NCI-H748 treated with DMSO at 0.1 percent for 48 hours (cell line): ENCODE measurements at regions not wholly inside any gene's neighbourhood (a gene's known extent, or its start where the extent isn't known, plus 50 kb on each side); places are given as distances from the start of the nearest gene placed in this dataset.

Experiments used
- DNase-seq: peaks from one replicate; lab custom pipeline; 2025; lab: John Stamatoyannopoulos, UW

- no peak for DNase-seq
Observed at GRCh38 chr10:27451054-27451453, 53.0 kb upstream of the RAB18 start.

GRCh38 chr10:27450225-27450624, 53.9 kb upstream of the RAB18 start:
- DNase-seq: no peak

GRCh38 chr10:27449571-27449970, 54.5 kb upstream of the RAB18 start:
- DNase-seq: no peak

- DNase-seq: no peak
Observed at GRCh38 chr10:27448921-27449320, 55.2 kb upstream of the RAB18 start.

DNA sequence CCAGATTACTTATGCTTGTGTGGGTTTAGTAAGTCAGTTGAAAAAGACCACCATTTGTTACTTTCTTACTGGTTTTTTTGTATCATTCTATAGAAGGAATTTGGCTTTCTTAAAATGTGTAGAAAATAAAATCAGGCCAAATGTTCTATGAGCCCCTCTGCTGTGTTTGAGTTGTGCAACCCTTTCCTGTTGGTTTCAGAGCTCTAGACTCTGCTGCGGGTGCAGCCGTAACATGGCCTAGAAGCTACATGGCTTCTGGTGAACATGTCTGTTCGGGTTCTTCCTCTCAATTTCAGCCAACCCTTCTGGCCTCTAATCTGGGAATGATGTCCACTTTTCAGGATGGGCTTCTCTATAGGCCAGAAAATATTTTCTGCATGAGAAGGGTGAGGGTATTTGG, 56.6 kb upstream of the RAB18 start:
- no peak for DNase-seq

GRCh38 chr10:27446091-27446918, 57.8 kb upstream of the RAB18 start:
- peak; percentile 2 for DNase-seq

- no peak for DNase-seq
Observed at GRCh38 chr10:27445070-27445469, 59.0 kb upstream of the RAB18 start.

GRCh38 chr10:27440478-27440877, 63.6 kb upstream of the RAB18 start:
- no peak for DNase-seq

DNA sequence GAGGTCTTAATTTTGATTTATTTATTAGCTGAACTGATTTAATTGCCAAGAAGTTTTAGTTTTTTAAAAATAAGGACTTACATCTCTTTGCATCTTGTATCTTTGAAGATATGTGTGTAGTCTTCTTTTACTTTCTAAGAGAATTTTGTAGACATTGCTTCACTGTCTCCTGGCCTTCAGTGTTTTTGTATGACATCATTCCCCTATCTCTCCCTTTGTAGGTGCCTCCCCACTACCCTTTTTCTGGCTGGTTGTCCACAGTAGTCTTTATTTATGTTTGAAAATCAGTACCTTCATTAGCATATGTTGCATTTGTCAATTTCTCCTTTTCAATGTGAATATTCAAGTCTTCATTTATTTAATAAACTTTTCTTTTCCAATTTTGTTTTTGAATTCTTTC, 64.1 kb upstream of the RAB18 start:
- DNase-seq: no peak

GRCh38 chr10:27439101-27439500, 65.0 kb upstream of the RAB18 start:
- no peak for DNase-seq

DNA sequence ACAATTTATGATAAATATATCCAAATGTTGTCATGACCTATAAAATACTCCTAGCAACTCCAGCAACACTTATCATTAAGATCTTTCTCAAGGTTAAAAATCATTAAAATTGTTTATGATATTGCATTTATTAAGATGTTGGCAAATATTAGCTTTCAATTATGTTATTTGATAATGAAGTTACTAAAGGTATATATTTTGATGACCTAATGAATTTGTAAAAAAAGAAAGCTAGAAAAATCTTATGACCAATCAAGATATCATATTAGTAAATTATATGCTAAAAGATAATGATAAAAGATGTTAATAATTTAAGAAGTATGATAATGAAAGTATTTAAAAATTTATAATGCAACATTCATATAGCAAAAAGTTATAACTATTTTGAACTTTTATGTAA, 66.3 kb upstream of the RAB18 start:
- no peak for DNase-seq

- DNase-seq: no peak
Observed at GRCh38 chr10:27436710-27437109, 67.4 kb upstream of the RAB18 start.

- DNase-seq: no peak
Observed at GRCh38 chr10:27433976-27434375, 70.1 kb upstream of the RAB18 start.

GRCh38 chr10:27426948-27427467, 77.1 kb upstream of the RAB18 start:
- no peak for DNase-seq

- no peak for DNase-seq
Observed at GRCh38 chr10:27413831-27414348, 90.2 kb upstream of the RAB18 start.

DNA sequence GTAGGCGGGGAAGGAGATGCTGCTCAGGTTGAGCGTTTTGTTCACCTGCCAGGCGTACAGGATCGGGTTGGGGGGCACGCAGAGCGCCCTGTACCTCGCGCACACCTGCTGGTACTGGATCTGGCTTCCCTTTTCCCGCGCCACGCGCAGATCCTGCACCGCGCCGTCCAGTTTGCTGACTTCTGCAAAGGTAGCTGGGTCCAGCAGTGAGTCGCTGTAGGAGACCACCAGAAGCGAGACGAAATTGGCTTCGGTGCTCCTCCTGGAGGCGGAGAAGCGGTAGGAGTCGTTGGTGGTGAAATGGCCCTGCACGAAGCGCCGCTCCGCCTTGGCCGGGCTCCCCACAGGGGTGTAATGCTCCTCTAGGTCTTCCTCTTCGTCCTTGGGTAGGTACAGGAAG, 90.7 kb upstream of the RAB18 start:
- no peak for DNase-seq

DNA sequence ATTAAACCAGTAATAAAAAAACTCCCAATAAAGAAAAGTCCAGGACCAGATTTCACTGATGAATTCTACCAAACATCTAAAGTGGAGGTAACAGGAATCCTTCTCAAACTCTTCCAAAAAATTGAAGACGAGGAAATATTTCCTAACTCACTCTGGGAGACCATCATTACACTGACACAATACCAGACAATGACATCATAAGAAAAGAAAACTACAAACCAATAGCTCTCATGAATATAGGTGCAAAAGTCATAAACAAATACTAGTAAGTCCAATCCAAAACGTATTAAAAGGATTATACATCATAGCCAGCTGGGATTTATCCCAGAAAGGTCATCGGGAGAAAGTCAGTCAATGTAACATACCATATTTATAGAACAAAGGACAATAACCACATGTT, 94.0 kb upstream of the RAB18 start:
- no peak for DNase-seq

GRCh38 chr10:27407271-27407670, 96.8 kb upstream of the RAB18 start:
- no peak for DNase-seq

DNA sequence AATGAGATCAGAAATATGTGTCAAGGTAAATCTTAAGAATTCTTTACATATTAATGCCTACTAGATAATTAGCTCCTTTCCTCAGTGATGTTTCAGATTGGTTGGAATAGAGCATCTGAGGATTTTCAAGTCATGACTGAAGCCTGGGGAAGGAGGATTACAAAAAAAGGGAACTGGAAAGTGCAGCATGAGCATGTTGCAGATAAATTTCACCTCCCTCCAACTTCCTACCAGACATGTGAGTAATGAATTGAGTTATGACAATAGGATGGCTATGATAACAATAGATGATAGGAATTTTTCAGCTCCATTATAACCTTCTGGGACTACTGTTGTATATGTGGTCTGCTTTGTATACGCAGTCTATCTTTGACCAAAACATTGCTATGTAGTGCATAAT, 104.2 kb upstream of the RAB18 start:
- DNase-seq: no peak

DNA sequence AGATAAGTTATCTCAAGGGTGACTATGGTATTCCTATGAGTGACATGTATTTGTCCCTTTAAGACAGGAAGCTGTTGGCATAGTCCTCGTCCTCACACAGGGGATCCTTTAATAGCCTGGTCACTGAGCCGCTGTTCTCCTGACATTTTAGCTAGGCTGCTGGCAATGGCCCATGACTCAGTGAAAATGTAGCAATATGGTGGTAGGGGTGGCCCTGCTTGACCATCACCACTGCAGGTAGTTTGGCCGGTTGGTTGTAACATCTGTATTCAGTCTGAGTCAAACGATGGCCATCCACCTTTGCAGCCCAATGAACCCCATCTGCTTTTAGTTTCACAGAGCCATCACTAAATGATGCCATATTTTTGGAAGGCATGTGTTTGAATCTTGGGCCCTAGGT, 110.1 kb upstream of the RAB18 start:
- DNase-seq: no peak

DNA sequence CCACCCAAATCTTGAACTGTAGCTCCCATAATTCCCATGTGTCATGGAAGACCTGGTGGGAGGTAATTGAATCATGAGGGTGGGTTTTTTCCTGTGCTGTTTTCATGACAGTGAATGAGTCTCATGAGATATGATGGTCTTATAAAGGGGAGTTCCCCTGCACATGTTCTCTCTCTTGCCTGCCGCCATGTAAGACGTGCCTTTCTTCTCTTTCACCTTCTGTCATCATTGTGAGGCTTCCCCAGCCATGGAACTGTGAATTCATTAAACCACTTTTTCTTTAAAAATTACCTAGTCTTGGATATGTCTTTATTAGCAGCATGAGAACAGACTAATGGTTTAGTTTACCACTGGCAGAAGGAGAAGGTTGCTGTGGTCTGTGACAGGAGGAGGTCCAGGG, 111.5 kb upstream of the RAB18 start:
- DNase-seq: no peak

GRCh38 chr10:27391916-27392315, 112.2 kb upstream of the RAB18 start:
- no peak for DNase-seq

- DNase-seq: no peak
Observed at GRCh38 chr10:27391325-27391724, 112.8 kb upstream of the RAB18 start.

- no peak for DNase-seq
Observed at GRCh38 chr10:27390681-27391080, 113.4 kb upstream of the RAB18 start.
